GM12891 (cell line): ENCODE measurements at regions not wholly inside any gene's neighbourhood (a gene's known extent, or its start where the extent isn't known, plus 50 kb on each side); places are given as distances from the start of the nearest gene placed in this dataset.

Experiments
- PAX5 ChIP-seq: IDR thresholded peaks from 2 replicates; pipeline ENCODE4 v1.6.1; 2011; ENCODE audit warnings: low read length, moderate library complexity, mild to moderate bottlenecking; ENCODE audit not compliant: insufficient read depth, severe bottlenecking
- POLR2A ChIP-seq: IDR thresholded peaks from 2 replicates; pipeline ENCODE4 v1.6.1; 2011; ENCODE audit warnings: low read depth, low read length, control low read depth
- POLR2AphosphoS5 ChIP-seq: IDR thresholded peaks from 2 replicates; pipeline ENCODE4 v1.6.1; 2011; ENCODE audit warnings: low read depth, low read length, control low read depth
- TAF1 ChIP-seq: IDR thresholded peaks from 2 replicates; pipeline ENCODE4 v1.6.1; 2011; ENCODE audit warnings: low read depth, low read length, control low read depth

DNA sequence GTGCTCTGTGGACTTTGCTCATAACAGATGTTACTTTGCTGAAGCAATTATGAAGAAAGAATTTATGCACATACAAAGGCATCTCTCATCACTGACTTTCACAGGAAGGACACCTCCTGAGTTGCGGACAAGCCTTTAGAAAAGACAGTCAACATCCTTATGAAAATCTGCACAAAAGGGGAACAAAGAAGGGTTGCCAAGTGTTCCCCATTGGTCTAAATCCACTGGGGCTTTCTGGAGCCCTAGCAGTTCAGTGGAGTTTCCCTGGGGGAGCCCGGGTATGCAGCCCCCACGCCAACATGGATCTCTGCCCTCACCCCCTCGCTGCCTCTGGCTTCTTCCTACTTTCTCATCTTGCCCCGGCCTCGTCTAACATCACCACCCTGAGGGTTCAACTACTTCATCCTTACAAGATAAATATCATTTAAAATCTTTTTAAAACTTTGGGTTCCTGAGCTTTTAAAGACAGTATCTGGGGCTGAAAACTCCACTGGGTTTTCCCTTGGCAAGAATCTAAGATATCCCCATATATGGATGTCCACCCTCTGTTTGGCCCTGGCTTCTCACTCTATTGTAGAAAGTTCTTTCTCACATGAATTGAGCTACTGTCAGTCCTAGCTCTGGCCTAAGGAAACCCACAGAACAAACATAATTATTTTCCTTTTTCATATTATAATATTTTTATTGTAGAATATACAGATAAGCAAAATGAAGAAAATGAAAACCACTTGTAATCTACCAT lies 207.9 kb upstream of the RGMA start:
- TF ChIP-seq POLR2A, result no peak
- no peak for TF ChIP-seq POLR2AphosphoS5
- no peak for TF ChIP-seq TAF1
- TF ChIP-seq PAX5, result no peak
